ENCODE measurements at regions not wholly inside any gene's neighbourhood (a gene's known extent, or its start where the extent isn't known, plus 50 kb on each side); places are given as distances from the start of the nearest gene placed in this dataset.
"Not testable (repeated sequence)": the region's sequence is repeated elsewhere in the genome, so short reads cannot be mapped to it uniquely, and the experiment has no call there.

DNA sequence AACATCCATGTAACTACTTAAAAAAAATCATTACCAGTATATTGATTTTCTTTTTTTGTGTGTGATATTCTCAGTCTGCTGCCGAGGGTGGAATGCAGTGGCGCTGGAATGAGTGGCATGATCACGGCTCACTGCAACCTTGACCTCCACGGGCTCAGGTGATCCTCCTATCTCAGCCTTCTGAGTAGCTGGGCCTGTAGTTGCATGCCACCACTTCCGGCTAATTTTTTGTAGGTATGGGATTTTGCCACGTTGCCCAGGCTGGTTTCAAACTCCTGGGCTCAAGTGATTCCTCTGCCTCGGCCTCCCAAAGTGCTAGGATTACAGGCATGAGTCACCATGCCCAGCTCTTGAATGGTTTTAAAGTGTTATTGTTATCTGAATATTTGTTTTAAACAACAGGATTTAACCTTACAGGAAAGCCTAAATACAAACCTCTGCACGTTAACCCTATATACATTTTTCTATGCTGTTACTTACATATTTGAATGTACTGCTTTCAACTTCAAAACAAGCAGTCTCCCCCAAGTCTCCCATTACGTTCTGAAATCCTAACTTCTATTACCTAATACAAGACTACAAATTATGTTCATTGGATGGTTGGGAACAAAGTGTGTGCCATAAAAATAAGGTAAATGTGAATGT is 61.7 kb downstream of the KPNA2 start:
- no peak for DNase-seq (ENCODE audit: low read depth, low spot score)

DNA sequence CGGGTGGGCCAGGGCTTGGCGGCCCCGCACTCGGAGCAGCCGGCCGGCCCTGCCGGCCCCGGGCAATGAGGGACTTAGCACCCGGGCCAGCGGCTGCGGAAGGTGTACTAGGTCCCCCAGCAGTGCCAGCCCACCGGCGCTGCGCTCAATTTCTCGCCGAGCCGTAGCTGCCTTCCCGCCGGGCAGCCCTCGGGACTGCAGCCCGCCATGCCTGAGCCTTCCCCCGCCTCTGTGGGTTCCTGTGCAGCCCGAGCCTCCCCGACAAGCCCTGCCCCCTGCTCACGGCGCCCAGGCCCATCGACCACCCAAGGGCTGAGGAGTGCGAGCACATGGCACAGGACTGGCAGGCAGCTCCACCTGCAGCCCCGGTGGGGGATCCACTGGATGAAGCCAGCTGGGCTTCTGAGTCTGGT is 63.8 kb downstream of the KPNA2 start:
- not testable (repeated sequence) for DNase-seq (ENCODE audit: low read depth, low spot score)

DNA sequence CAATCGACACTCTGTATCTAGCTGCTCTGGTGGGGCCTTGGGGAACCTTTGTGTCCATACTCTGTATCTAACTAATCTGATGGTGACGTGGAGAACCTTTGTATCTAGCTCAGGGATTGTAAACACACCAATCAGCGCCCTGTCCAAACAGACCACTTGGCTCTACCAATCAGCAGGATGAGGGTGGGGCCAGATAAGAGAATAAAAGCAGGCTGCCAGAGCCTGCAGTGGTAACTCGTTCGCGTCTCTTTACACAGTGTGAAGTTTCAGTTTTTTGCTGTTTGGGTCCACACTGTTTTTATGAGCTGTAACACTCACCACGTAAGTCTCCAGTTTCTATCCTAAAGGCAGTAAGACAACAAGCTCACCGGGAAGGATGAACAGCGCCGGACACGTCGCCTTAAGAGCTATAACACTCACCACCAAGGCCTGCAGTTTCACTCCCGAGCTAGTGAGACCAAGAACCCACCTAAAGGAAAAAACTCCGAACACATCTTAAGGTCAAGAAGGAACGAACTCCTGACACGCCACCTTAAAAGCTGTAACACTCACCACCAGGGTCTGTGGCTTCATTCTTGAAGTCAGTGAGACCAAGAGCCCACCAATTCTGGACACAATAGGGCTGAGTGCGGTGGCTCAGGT is 64.6 kb downstream of the KPNA2 start:
- no peak for DNase-seq (ENCODE audit: low read depth, low spot score)

GRCh38 chr17:68101075-68101986 is 65.8 kb downstream of the KPNA2 start:
- peak; percentile 88 for DNase-seq (ENCODE audit: low read depth, low spot score)

GRCh38 chr17:68101987-68102314 is 66.4 kb downstream of the KPNA2 start:
- DNase-seq (ENCODE audit: low read depth, low spot score), result no peak

- DNase-seq (ENCODE audit: low read depth, low spot score), result no peak
Measured at GRCh38 chr17:68102318-68102758, 66.8 kb downstream of the KPNA2 start.

DNA sequence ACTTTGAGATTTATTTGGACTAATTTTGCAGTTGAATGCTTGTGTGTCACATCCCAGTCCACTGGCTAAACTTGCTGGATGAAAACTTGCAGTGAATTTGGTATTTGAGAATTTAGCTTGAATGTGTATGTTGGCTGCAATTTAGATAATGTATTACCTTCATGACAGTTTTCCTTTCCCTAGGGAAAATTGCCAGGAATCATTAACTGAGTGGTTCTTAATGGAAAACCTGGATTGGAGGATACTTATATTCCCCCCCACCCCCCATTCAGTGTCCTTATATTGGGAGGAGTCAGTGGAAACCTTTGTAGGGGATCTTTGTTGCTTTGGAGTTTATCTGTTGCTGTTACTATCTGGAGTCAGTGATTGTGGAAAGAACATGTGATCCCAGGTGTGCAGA is 67.6 kb downstream of the KPNA2 start:
- no peak for DNase-seq (ENCODE audit: low read depth, low spot score)

DNA sequence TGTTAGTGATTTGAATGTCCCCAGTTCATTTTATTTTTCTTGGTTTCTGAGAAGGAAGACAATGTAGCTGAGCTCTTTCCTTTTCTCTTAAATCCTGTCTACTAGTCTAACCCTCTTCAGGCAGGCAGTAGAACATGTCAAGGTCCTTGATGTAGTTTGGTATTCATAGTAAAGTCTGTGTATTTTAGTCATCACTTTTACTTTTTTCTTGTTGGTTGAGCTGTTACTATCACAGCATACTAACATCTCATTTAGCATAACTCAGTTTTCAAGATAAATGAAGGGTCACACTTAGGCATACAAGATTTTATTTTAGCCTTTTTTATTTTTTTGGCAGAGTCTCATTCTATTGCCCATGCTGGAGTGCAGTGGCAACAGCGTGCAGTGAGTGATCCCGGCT is 70.5 kb downstream of the KPNA2 start:
- DNase-seq (ENCODE audit: low read depth, low spot score), result no peak

DNA sequence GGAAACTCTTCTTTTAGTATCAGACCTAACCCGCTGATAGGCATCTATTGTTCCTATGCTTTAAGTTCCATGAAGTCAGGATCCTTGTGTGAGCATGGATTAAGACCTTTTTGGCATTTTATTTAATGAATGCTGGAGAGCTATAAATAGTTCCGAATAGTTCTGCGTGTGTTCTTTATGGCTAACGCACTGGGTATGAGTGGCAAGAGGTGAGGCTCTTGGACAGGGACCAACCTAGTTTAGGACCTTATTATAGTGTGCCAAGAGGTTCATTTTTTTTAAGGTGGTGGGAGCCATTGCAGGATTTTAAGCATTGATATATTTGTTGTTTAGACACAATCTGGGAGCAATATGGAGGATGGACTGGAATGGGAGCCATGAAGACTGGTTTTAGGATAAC is 71.8 kb downstream of the KPNA2 start:
- no peak for DNase-seq (ENCODE audit: low read depth, low spot score)

DNA sequence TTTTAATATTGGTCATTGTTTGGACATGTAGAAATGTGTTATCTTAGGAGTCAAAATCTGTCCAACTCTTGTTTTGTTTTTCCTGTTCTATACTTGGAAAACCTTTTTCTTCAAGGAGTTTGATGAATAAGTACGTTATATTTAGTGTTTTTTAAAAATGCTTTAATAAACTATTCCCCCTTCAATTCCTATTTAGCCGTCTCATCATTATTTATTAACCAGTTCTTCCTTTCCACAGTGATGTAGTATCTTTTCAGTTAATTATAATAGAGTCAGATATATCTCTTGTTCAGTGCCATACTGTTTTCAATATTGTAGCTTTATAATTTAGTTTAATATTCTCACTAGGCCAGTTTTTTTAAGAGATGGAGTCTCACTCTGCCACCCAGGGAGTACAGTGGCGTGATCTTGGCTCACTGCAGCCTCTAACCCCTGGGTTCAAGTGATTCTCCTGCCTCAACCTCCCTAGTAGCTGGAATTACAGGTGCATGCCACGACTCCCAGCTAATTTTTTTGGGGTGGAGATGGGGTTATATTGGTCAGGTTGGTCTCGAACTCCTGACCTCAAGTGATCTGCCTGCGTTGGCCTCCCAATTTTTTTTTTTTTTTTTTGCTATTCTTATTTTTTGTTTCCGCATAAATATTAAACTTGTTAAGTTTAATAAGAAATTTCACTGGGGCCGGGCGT is 72.9 kb downstream of the KPNA2 start:
- no peak for DNase-seq (ENCODE audit: low read depth, low spot score)

GRCh38 chr17:68109404-68109803 is 73.9 kb downstream of the KPNA2 start:
- not testable (repeated sequence) for DNase-seq (ENCODE audit: low read depth, low spot score)

DNA sequence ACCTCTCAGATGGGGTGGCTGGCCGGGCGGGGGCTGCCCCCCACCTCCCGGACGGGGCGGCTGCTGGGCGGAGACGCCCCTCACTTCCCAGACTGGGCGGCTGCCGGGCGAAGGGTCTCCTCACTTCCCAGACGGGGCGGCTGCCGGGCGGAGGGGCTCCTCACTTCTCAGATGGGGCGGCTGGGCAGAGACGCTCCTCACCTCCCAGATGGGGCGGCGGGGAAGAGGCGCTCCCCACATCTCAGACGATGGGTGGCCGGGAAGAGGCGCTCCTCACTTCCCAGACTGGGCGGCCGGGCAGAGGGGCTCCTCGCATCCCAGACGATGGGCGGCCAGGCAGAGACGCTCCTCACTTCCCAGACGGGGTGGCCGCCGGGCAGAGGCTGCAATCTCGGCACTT is 80.7 kb downstream of the KPNA2 start:
- DNase-seq (ENCODE audit: low read depth, low spot score), result not testable (repeated sequence)

DNA sequence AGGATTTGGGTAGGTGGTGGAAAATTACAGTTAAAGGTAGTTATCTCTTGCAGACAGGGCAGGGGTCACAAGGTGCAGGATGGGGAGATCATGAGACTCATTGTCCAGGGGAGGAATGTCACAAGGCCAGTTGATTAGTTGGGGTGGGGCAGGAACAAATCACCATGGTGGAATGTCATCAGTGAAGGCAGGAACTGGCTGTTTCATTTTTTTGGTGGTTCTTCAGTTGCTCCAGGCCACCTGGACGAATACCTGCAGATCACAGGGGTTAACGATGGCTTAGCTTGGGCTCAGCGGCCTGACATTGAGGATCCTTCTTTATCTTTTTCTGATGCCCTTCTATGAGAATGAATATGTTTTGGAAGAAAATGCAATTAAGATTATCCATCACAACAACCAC is 87.1 kb downstream of the KPNA2 start:
- DNase-seq (ENCODE audit: low read depth, low spot score), result no peak

DNA sequence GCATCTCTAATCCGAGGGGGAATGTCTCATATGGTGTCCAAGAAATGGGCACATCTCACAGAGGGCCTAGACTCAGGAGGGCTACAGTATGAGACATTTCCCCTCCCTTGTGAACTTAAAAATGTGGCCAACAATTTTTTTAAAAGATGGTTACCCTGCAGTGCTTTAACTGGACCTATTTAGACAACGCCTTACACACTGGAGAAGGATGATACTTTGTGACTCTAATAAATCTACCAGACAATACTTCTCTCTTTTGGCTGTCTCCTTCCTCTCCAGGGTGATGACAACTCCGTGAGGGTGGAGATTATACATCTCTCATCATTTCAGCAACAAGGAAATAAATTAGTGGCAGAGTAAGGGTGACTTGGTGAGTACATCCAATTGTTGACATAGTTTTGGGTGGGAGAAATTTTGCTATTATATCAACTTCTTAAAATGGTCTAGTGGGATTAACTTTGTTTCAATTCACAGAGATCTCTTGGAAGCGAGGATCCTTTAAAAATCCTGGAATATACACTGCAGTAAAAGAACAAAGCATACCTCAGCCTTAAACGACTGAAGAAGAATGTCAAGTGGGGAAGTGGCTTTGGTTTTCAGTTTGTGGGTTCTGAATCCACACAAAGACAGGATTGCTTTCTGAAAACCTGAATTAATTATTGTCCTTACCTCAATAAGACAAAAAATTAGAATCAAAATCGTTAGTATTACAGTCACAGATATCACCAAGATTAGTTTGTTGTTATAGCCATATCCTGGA is 89.8 kb downstream of the KPNA2 start:
- no peak for DNase-seq (ENCODE audit: low read depth, low spot score)

- no peak for DNase-seq (ENCODE audit: low read depth, low spot score)
Measured at GRCh38 chr17:68127914-68128313, 92.4 kb downstream of the KPNA2 start.

DNA sequence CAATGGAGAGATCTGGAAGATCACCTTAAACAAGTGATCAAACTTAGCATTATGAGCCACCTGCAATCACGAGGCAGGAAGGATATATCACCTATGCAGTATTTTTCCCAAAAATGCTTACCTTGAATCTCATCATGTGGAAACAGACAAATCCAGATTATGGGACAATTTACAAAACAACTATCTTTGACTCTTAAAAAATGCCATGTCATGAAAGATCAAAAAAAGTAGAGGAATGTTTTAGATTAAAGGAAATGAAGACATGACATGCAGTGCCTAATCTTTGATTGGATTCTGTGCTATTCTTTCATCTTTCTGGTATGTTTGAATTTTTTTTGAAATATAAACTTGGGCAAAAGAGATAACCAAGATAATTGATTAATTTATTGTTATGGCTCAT is 95.9 kb downstream of the KPNA2 start:
- no peak for DNase-seq (ENCODE audit: low read depth, low spot score)

GRCh38 chr17:68133346-68134045 is 98.0 kb downstream of the KPNA2 start:
- no peak for DNase-seq (ENCODE audit: low read depth, low spot score)

DNA sequence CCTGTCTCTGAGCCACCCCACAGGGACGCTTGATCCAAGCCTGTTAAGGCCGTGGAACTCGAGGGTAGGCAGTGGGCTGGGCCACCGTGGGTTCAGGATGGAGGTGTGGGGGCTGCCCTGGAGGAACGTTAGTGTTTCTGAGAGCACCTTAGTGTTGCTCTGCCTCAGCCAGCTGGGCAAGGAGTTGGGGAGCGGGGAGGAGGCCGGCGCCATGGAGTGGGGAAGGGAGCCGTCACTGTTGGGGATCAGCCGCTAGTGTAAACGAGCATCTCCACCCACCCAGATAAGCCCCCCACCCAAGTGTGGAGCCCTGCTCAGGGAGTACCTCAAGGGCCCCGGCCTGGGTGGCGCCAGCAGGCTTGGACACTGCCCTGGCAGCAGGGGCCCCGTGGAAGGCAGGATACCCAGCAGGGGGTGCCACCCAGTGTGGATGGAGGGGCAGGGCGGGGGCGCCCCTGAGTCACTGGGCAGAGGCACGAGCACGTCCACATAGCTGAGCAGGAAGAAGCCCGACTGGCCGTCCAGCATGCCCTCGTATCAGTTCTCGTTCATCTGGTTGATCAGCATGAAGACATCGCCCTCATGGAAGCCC is 98.6 kb downstream of the KPNA2 start:
- no peak for DNase-seq (ENCODE audit: low read depth, low spot score)

DNA sequence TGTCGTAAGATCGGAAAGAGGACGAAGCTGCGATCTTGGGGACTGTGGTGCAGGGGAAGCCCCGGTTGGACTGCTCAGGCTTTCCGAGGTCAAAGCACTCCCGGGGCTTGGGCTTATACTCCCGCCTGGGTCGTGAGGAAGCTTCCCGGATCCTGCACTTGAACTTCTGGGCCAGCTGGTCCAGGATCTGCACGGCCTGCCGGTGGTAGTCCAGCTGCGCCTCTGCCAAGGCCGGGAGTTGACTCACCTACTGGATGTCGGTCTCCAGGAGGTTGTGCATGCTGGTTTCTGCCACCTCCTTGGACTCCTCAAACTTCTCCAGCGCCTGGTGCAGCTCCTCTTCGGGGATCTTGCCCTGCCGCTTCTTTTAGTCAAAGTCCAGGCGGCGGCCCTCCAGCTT is 99.2 kb downstream of the KPNA2 start:
- no peak for DNase-seq (ENCODE audit: low read depth, low spot score)

Measured in pulmonary artery endothelial cell (primary cell).